OCI-LY1 (cell line): ENCODE measurements at regions not wholly inside any gene's neighbourhood (a gene's known extent, or its start where the extent isn't known, plus 50 kb on each side); places are given as distances from the start of the nearest gene placed in this dataset.

ENCODE experiments used
- H2AFZ ChIP-seq: fragments of 200-600 bp; sonication (generic), shearing (Covaris generic); 2 replicates; pipeline ENCODE4 v1.6.0; 2014; ENCODE audit warnings: antibody characterized with exemption, mild to moderate bottlenecking, low read length
- H3F3A ChIP-seq: fragments of 200-600 bp; sonication (generic), shearing (Covaris generic); 2 replicates; pipeline ENCODE4 v1.6.0; 2014; ENCODE audit warnings: mild to moderate bottlenecking, antibody characterized with exemption, low read length, moderate library complexity; ENCODE audit not compliant: insufficient read depth
- H3K27ac ChIP-seq: fragments of 200-600 bp; sonication (generic); 2 replicates; pipeline ENCODE4 v1.5.1; 2014; ENCODE audit warnings: low read length, mixed run types, mild to moderate bottlenecking, low read depth; ENCODE audit not compliant: poor library complexity, severe bottlenecking
- H3K27me3 ChIP-seq: fragments of 200-600 bp; sonication (generic); 2 replicates; pipeline ENCODE4 v1.6.0; 2014; ENCODE audit warnings: antibody characterized with exemption, mild to moderate bottlenecking, low read length, moderate library complexity; ENCODE audit not compliant: insufficient read depth
- H3K36me3 ChIP-seq: fragments of 200-600 bp; sonication (generic); 2 replicates; pipeline ENCODE4 v1.6.1; 2014; ENCODE audit warnings: mild to moderate bottlenecking, antibody characterized with exemption, low read length, moderate library complexity, mixed read lengths; ENCODE audit not compliant: insufficient read depth
- H3K4me1 ChIP-seq: fragments of 200-600 bp; sonication (generic); 2 replicates; pipeline ENCODE4 v1.5.1; 2014; ENCODE audit warnings: mild to moderate bottlenecking, low read length, moderate library complexity; ENCODE audit not compliant: insufficient read depth, severe bottlenecking
- H3K4me2 ChIP-seq: fragments of 200-600 bp; sonication (generic), shearing (Covaris generic); 2 replicates; pipeline ENCODE4 v1.6.1; 2014; ENCODE audit warnings: low read length
- H3K4me3 ChIP-seq: fragments of 200-600 bp; sonication (generic); 2 replicates; pipeline ENCODE4 v1.5.1; 2014; ENCODE audit warnings: low read length, low read depth, mild to moderate bottlenecking, mixed read lengths; ENCODE audit not compliant: poor library complexity, severe bottlenecking
- H3K79me2 ChIP-seq: fragments of 200-600 bp; shearing (Covaris generic); 2 replicates; pipeline ENCODE4 v1.6.1; 2016; ENCODE audit warnings: mixed run types, low read length, mixed read lengths; ENCODE audit not compliant: insufficient read depth
- H3K9ac ChIP-seq: fragments of 200-600 bp; sonication (generic), shearing (Covaris generic); 2 replicates; pipeline ENCODE4 v1.6.1; 2014; ENCODE audit warnings: mild to moderate bottlenecking, low read length, mixed read lengths
- H3K9me2 ChIP-seq: fragments of 200-600 bp; sonication (generic), shearing (Covaris generic); 2 replicates; pipeline ENCODE4 v1.6.1; 2014; ENCODE audit warnings: low read depth, mild to moderate bottlenecking, low read length, mixed read lengths
- H3K9me3 ChIP-seq: fragments of 200-600 bp; shearing (Covaris generic); 2 replicates; pipeline ENCODE4 v1.6.1; 2014; ENCODE audit warnings: low read length, mixed read lengths
- H4K20me1 ChIP-seq: fragments of 200-600 bp; sonication (generic), shearing (Covaris generic); 2 replicates; pipeline ENCODE4 v1.6.0; 2016; ENCODE audit warnings: mild to moderate bottlenecking, low read length; ENCODE audit not compliant: insufficient read depth
- EZH2 ChIP-seq: fragments of 200-600 bp; sonication (generic), shearing (Covaris generic); IDR thresholded peaks from 2 replicates; pipeline ENCODE4 v1.8.0; 2017; ENCODE audit warnings: borderline replicate concordance, mixed run types, mild to moderate bottlenecking, antibody characterized with exemption, low read length, moderate library complexity, mixed read lengths
- TF ChIP-seq, protein P1 (sequence below): fragments of 200-600 bp; sonication (generic), shearing (Covaris generic); IDR thresholded peaks from 2 replicates; pipeline ENCODE4 v1.5.1; 2017; ENCODE audit warnings: mild to moderate bottlenecking, antibody characterized with exemption, low read length, moderate library complexity, mixed read lengths

DNA sequence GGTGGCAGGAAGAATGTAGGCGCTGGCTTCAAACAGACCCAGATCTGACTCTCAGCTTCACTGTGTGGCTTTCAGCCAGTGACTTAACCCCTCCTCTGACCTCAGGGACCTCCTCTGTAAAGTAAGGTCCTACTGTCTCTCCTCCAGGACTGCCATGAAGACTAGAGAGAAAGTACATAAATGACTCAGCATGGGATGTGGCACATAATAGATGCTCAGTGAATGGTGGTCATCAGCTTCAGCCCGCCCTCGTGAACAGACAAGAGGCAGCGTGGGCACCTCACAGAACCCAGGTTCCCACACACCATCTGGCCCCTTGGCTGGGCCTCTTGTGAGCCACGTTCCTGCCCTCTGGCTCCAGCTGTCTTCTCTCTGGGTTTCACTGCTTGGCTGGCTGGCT is 126.0 kb downstream of the SYF2 start:
- no peaks in the 10 kb centered on the region for H3K79me2 ChIP-seq
- peaks cover 20% of the 10 kb centered on the region for H3K27me3 ChIP-seq
- no peaks in the 10 kb centered on the region for H3K4me1 ChIP-seq
- no peaks in the 10 kb centered on the region for H3F3A ChIP-seq
- no peak overlapping the region for H3K4me2 ChIP-seq
- H3K4me3 ChIP-seq: no peak overlapping the region
- no peak overlapping the region for H3K9ac ChIP-seq
- no peak overlapping the region for H2AFZ ChIP-seq
- no peaks in the 10 kb centered on the region; the same call in 1 of the 2 replicates for H3K36me3 ChIP-seq
- no peaks in the 10 kb centered on the region for H3K9me2 ChIP-seq
- H3K9me3 ChIP-seq: peaks cover 6% of the 10 kb centered on the region; the same call in 1 of the 2 replicates
- no peak overlapping the region for H3K27ac ChIP-seq
- no peak for TF ChIP-seq EZH2
- TF ChIP-seq, protein P1, sequence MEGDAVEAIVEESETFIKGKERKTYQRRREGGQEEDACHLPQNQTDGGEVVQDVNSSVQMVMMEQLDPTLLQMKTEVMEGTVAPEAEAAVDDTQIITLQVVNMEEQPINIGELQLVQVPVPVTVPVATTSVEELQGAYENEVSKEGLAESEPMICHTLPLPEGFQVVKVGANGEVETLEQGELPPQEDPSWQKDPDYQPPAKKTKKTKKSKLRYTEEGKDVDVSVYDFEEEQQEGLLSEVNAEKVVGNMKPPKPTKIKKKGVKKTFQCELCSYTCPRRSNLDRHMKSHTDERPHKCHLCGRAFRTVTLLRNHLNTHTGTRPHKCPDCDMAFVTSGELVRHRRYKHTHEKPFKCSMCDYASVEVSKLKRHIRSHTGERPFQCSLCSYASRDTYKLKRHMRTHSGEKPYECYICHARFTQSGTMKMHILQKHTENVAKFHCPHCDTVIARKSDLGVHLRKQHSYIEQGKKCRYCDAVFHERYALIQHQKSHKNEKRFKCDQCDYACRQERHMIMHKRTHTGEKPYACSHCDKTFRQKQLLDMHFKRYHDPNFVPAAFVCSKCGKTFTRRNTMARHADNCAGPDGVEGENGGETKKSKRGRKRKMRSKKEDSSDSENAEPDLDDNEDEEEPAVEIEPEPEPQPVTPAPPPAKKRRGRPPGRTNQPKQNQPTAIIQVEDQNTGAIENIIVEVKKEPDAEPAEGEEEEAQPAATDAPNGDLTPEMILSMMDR: no peak
- H4K20me1 ChIP-seq: no peaks in the 10 kb centered on the region

DNA sequence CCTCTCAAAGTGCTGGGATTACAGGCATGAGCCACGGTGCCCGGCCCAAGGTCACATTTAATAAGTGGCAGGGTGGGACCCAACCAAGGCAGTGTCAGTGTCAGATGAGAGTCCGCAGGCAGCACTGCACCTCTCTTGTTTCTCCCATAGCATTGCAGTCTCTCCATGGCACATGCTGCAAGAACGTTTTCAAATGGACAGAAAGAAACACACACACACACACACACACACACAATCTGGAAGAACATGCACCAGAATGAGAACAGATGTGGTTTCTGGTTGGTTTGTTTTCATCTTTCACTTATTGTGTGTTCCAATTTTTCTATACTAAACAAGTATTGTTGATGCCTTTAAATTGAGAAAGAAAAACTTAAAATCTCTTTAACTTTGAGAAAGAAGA is 126.5 kb downstream of the SYF2 start:
- H3K27me3 ChIP-seq: peaks cover 20% of the 10 kb centered on the region
- TF ChIP-seq, protein P1: no peak
- TF ChIP-seq EZH2: no peak
- H3K27ac ChIP-seq: no peak overlapping the region
- H3K9me3 ChIP-seq: peaks cover 6% of the 10 kb centered on the region; the same call in 1 of the 2 replicates
- H3K36me3 ChIP-seq: no peaks in the 10 kb centered on the region; the same call in 1 of the 2 replicates
- no peaks in the 10 kb centered on the region for H3K4me1 ChIP-seq
- no peaks in the 10 kb centered on the region for H3K79me2 ChIP-seq
- no peak overlapping the region for H3K9ac ChIP-seq
- no peaks in the 10 kb centered on the region for H4K20me1 ChIP-seq
- no peaks in the 10 kb centered on the region for H3F3A ChIP-seq
- H3K4me2 ChIP-seq: no peak overlapping the region
- no peaks in the 10 kb centered on the region for H3K9me2 ChIP-seq
- no peak overlapping the region for H3K4me3 ChIP-seq
- H2AFZ ChIP-seq: no peak overlapping the region

DNA sequence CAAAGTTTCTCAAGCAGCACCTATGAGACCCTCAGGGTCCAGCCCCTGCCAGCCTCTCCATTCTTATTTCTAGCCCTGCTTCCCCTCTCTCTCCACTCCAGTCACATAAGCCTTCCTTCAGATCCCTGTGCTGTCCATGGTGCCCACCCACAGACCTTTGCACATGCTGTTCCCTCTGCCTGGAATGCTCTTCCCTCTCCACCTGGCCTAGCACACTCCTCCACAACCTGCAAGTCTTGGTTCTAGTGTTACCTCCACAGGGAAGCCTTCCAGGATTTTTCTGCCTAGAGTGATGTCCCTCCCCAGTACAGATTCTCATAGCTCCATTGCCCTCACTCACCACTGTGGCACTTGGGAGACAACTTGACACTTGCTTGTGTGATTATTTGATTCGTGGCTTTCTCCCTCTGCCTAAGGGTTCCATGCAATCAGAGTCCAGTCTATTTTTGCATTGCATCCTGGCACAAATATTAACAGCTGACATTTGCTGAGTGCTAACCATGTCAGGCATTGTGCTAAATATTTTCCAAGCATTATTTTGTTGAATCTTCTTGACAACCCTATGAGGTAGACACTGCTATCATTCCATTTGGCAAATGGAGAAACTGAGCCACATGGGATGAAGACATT is 127.3 kb downstream of the SYF2 start:
- no peak for TF ChIP-seq EZH2
- TF ChIP-seq, protein P1: no peak
- Histone ChIP-seq H3K9me3 (peaks cover 6% of the 10 kb centered on the region; the same call in 1 of the 2 replicates), H3K4me1 (no peaks in the 10 kb centered on the region), H3K9me2 (no peaks in the 10 kb centered on the region), H3K9ac (no peak overlapping the region), H2AFZ (no peak overlapping the region), H3K27me3 (peaks cover 15% of the 10 kb centered on the region; the same call in 1 of the 2 replicates), H4K20me1 (no peaks in the 10 kb centered on the region), H3K4me2 (no peak overlapping the region), H3K4me3 (no peak overlapping the region), H3K36me3 (no peaks in the 10 kb centered on the region; the same call in 1 of the 2 replicates), H3F3A (no peaks in the 10 kb centered on the region), H3K79me2 (no peaks in the 10 kb centered on the region), H3K27ac (no peak overlapping the region)
